Liver (tissue), 8 donors: ENCODE measurements at regions not wholly inside any gene's neighbourhood (a gene's known extent, or its start where the extent isn't known, plus 50 kb on each side); places are given as distances from the start of the nearest gene placed in this dataset.

Source experiments
- DNase-seq: peaks from one replicate; pipeline ENCODE4 v3.0.0-alpha.2; 2017; ENCODE audit warnings: low spot score
- H3K27ac ChIP-seq, 2 donors: one replicate each; pipeline ENCODE4 v1.7.0; 2013; ENCODE audit warnings: inconsistent platforms in 2 of 2, low read length in 2 of 2, control low read depth in 1 of 2, low read depth in 1 of 2, mild to moderate bottlenecking in 1 of 2
- H3K27me3 ChIP-seq, 4 donors: one replicate each; pipeline versions ENCODE4 v1.6.1 to v1.7.0; 2013; ENCODE audit warnings: low read length in 3 of 4, inconsistent platforms in 1 of 4, mild to moderate bottlenecking in 1 of 4, moderate library complexity in 1 of 4; ENCODE audit not compliant: control insufficient read depth in 4 of 4, insufficient read depth in 4 of 4
- H3K36me3 ChIP-seq, 4 donors: one replicate each; pipeline versions ENCODE4 v1.6.1 to v1.7.0; 2013; ENCODE audit warnings: low read length in 3 of 4, mild to moderate bottlenecking in 3 of 4, low read depth in 1 of 4, moderate library complexity in 1 of 4; ENCODE audit not compliant: control insufficient read depth in 4 of 4, insufficient read depth in 3 of 4
- H3K4me1 ChIP-seq, 4 donors: one replicate each; pipeline versions ENCODE4 v1.6.1 to v1.7.0; 2013; ENCODE audit warnings: low read length in 3 of 4, mild to moderate bottlenecking in 3 of 4, moderate library complexity in 1 of 4; ENCODE audit not compliant: control insufficient read depth in 4 of 4, insufficient read depth in 4 of 4
- H3K4me3 ChIP-seq, 3 donors: one replicate each; pipeline versions ENCODE4 v1.6.1 to v1.7.0; 2013; ENCODE audit warnings: low read length in 3 of 3, control low read depth in 1 of 3, low read depth in 1 of 3, mild to moderate bottlenecking in 1 of 3
- H3K9ac ChIP-seq, 2 donors: one replicate each; pipeline ENCODE4 v1.7.0; 2013; ENCODE audit warnings: low read length in 2 of 2, mild to moderate bottlenecking in 2 of 2, moderate library complexity in 2 of 2, control low read depth in 1 of 2, low read depth in 1 of 2
- H3K9me3 ChIP-seq, 4 donors: one replicate each; pipeline versions ENCODE4 v1.6.1 to v1.7.0; 2013; ENCODE audit warnings: low read length in 3 of 4; ENCODE audit not compliant: control insufficient read depth in 4 of 4
- GABPA ChIP-seq, 2 donors: IDR thresholded peaks in 1 of 2; conservative IDR thresholded peaks in 1 of 2; 2 replicates each; pipeline ENCODE4 v1.6.1; 2016; ENCODE audit warnings: antibody characterized with exemption in 2 of 2, mild to moderate bottlenecking in 1 of 2, moderate library complexity in 1 of 2
- HNF4A ChIP-seq, 2 donors: conservative IDR thresholded peaks; 2 replicates each; pipeline ENCODE4 v1.6.1; 2016; ENCODE audit warnings: antibody characterized with exemption in 2 of 2, mild to moderate bottlenecking in 2 of 2
- NR2F2 ChIP-seq: IDR thresholded peaks from 2 replicates; pipeline ENCODE4 v1.6.1; 2016; ENCODE audit warnings: antibody characterized with exemption
- RAD21 ChIP-seq, 2 donors: IDR thresholded peaks; 2 replicates each; pipeline ENCODE4 v1.6.1; 2016; ENCODE audit warnings: antibody characterized with exemption in 2 of 2, mild to moderate bottlenecking in 2 of 2
- WGBS: extraction: QIAGEN DNeasy Blood & Tissue Kit; methylation state at CpG from one replicate; pipeline ENCODE4 v1.1.7; 2013; 5-methylcytosine and 5-hydroxymethylcytosine counted together
- TF ChIP-seq, protein P1 (sequence below): IDR thresholded peaks from 2 replicates; pipeline ENCODE4 v1.6.1; 2016; ENCODE audit warnings: antibody characterized with exemption
- TF ChIP-seq, protein P2 (sequence below): IDR thresholded peaks from 2 replicates; pipeline ENCODE4 v1.6.1; 2016; ENCODE audit warnings: antibody characterized with exemption, mild to moderate bottlenecking
- TF ChIP-seq, protein P3 (sequence below): fragments of 150-350 bp; IDR thresholded peaks from 2 replicates; pipeline ENCODE4 v1.5.1; 2017; ENCODE audit warnings: improper control_type of control experiment, low read depth, low read length; ENCODE audit not compliant: missing input control
- donor health status: healthy.
- donor health status: healthy.
- donor health status: healthy.
- donor health status: healthy.
- donor health status: healthy.

DNA sequence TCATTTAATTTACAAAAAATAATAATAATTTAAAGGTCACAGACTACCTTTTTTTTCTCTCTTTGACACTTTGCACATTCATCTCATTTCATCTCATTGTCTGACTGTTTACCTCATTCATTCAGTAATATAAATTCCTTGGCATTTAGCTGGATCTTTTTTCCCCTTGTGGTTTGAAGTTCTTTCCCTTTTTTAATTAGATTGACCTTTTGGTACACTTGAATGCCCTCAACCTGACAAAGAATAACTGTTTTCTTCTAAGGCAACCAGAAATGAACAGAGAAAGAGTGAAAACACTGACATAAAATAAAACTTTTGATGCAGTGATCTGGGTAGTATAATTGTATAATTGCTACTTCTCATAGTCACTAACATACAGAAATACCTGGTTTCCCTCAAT, 774.9 kb upstream of the NOVA1 start:
- Histone ChIP-seq H3K4me1 (no peaks in the 10 kb centered on the region), H3K9me3 (no peaks in the 10 kb centered on the region), H3K4me3 (no peak overlapping the region), H3K27ac (no peak overlapping the region), H3K36me3 (no peaks in the 10 kb centered on the region), H3K9ac (no peak overlapping the region), H3K27me3 (no peaks in the 10 kb centered on the region)
- TF ChIP-seq, protein P1, sequence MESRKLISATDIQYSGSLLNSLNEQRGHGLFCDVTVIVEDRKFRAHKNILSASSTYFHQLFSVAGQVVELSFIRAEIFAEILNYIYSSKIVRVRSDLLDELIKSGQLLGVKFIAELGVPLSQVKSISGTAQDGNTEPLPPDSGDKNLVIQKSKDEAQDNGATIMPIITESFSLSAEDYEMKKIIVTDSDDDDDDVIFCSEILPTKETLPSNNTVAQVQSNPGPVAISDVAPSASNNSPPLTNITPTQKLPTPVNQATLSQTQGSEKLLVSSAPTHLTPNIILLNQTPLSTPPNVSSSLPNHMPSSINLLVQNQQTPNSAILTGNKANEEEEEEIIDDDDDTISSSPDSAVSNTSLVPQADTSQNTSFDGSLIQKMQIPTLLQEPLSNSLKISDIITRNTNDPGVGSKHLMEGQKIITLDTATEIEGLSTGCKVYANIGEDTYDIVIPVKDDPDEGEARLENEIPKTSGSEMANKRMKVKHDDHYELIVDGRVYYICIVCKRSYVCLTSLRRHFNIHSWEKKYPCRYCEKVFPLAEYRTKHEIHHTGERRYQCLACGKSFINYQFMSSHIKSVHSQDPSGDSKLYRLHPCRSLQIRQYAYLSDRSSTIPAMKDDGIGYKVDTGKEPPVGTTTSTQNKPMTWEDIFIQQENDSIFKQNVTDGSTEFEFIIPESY, result no peak
- no peak for TF ChIP-seq NR2F2
- no peak for TF ChIP-seq HNF4A (conservative IDR thresholded peaks at IDR 0.05)
- TF ChIP-seq, protein P2, sequence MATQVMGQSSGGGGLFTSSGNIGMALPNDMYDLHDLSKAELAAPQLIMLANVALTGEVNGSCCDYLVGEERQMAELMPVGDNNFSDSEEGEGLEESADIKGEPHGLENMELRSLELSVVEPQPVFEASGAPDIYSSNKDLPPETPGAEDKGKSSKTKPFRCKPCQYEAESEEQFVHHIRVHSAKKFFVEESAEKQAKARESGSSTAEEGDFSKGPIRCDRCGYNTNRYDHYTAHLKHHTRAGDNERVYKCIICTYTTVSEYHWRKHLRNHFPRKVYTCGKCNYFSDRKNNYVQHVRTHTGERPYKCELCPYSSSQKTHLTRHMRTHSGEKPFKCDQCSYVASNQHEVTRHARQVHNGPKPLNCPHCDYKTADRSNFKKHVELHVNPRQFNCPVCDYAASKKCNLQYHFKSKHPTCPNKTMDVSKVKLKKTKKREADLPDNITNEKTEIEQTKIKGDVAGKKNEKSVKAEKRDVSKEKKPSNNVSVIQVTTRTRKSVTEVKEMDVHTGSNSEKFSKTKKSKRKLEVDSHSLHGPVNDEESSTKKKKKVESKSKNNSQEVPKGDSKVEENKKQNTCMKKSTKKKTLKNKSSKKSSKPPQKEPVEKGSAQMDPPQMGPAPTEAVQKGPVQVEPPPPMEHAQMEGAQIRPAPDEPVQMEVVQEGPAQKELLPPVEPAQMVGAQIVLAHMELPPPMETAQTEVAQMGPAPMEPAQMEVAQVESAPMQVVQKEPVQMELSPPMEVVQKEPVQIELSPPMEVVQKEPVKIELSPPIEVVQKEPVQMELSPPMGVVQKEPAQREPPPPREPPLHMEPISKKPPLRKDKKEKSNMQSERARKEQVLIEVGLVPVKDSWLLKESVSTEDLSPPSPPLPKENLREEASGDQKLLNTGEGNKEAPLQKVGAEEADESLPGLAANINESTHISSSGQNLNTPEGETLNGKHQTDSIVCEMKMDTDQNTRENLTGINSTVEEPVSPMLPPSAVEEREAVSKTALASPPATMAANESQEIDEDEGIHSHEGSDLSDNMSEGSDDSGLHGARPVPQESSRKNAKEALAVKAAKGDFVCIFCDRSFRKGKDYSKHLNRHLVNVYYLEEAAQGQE, result no peak
- no peak for TF ChIP-seq GABPA (IDR thresholded peaks at IDR 0.05 in 1 of 2, conservative IDR thresholded peaks at IDR 0.05 in 1 of 2)
- DNase-seq, result no peak

DNA sequence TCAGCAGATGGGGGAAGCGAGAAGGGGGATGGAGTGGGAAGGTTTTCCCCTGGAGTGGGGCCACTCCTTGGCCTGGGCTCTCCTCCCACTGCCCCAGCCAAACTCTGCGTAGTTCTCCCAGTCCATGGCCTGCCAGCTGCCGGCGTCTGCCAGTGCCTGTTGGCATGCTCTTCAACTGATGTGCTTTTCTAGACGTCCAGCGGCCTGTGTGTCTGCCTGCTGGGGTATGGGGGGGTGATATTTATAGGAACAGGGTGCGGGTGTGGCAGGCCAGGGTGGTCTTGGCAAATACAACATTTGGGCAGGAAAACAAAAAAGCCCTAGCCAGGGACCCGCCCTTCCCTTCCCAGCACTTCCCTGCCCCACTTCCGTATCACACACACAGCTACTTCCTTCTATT, 786.3 kb upstream of the NOVA1 start:
- Histone ChIP-seq H3K9me3 (no peaks in the 10 kb centered on the region), H3K27me3 (peaks cover 0 to 2% (median 0%) of the 10 kb centered on the region in 4 donors), H3K4me1 (no peaks in the 10 kb centered on the region), H3K36me3 (no peaks in the 10 kb centered on the region), H3K9ac (no peak overlapping the region), H3K4me3 (no peak overlapping the region), H3K27ac (no peak overlapping the region)
- TF ChIP-seq RAD21 (IDR thresholded peaks at IDR 0.05), result no peak
- TF ChIP-seq, protein P2, result no peak
- TF ChIP-seq, protein P3, sequence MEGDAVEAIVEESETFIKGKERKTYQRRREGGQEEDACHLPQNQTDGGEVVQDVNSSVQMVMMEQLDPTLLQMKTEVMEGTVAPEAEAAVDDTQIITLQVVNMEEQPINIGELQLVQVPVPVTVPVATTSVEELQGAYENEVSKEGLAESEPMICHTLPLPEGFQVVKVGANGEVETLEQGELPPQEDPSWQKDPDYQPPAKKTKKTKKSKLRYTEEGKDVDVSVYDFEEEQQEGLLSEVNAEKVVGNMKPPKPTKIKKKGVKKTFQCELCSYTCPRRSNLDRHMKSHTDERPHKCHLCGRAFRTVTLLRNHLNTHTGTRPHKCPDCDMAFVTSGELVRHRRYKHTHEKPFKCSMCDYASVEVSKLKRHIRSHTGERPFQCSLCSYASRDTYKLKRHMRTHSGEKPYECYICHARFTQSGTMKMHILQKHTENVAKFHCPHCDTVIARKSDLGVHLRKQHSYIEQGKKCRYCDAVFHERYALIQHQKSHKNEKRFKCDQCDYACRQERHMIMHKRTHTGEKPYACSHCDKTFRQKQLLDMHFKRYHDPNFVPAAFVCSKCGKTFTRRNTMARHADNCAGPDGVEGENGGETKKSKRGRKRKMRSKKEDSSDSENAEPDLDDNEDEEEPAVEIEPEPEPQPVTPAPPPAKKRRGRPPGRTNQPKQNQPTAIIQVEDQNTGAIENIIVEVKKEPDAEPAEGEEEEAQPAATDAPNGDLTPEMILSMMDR, result no peak
- WGBS, result 78% methylated on average over 9 of the region's 9 CpGs
- DNase-seq, result no peak
